GM19238 (cell line): ENCODE measurements at regions not wholly inside any gene's neighbourhood (a gene's known extent, or its start where the extent isn't known, plus 50 kb on each side); places are given as distances from the start of the nearest gene placed in this dataset.

Experiments used
- DNase-seq: peaks from one replicate; pipeline ENCODE4 v3.0.0; 2011; ENCODE audit warnings: low spot score; ENCODE audit not compliant: insufficient read length

DNA sequence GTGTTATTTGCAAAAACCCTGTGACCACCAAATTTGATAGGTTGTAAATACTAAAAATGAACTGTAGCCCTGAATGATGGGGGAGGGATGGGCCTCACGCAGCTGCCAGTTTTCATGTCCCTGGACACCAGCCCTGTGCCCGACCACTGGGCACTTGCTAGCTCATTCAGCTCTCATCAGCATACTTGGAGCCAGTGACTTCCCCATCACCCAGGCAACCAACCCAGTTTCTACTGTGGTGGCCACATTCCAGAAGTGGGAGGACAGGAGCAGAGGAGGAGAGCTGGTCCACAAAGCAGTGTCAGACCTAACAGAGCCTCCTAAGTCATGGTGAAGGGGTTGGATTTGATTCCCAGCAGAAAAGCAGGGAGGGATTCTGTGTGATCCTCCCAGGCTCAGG is 128.2 kb downstream of the CPEB2 start:
- no peak for DNase-seq

DNA sequence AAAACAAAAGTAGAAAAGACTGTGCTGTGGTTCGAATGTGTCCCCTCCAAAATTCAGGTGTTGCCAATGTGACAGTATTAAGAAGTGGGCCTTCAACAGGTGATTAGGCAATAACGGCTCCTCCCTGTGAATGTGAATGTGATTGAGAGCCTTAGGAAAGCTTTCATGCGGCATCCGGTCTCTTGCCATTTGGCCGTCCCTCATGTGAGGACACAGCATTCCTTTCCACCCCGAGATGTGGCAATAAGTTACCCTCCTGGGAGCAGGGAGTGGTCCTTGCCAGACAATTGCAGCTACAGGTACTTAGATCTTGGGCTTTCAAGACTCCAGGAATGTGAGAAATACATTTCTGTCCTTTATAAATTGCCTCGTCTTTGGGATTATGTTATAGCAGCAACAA is 129.3 kb downstream of the CPEB2 start:
- DNase-seq, result no peak

- no peak for DNase-seq
These were observed 130.5 kb downstream of the CPEB2 start for GRCh38 chr4:15132739-15133138.

GRCh38 chr4:15139599-15139998 is 137.3 kb downstream of the CPEB2 start:
- no peak for DNase-seq

GRCh38 chr4:15142201-15142600 is 139.9 kb downstream of the CPEB2 start:
- DNase-seq, result no peak

- no peak for DNase-seq
These were observed 141.3 kb downstream of the CPEB2 start for GRCh38 chr4:15143551-15143950.

DNA sequence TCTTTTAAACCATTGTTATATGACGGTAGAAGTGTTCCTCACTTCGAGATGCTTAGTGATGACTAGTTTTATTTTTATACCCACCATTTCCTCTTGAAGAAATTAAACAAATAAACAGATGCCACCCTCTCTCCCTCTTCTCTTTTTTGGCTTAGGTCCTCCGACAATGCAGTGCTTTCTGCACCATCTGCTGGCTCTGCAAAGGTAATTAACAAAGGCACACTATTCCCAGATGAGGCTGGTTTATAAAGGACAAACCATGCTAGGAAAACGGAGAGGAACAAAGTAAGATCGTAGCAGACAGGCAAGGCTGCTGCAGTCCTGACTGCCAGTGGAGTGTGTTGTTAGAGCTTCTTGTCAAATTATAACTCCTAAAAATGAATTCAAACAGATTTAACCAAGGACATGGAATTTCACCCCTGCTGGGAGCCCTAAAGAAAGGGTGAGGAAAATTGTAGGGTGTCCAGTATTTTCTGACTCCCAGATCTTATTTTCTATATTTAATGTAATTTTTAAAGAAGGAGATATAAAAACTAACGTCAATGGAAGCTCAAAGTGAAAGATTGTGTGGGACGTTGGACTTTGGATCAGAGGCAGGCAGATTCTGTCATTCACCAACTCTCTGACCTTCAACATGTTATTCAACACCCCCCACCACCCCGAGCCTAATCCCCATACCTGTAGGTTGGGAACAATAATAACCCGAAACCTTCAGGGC is 142.1 kb downstream of the CPEB2 start:
- DNase-seq, result no peak

DNA sequence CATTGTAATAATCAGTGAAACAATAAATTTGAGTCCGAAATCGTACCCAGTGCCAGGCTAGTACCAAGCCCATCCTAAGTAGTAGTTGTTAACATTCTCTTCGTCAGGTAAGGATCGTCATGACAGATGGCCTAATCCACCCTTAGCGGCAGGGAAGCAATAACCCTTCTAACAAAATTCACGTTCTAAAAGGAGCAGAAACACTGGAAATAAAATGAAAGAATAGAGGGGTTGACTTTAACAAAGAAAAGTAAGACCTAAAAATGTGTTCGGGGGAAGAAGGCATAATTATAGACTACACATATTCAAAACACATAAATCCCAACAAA is 142.7 kb downstream of the CPEB2 start:
- DNase-seq, result no peak

GRCh38 chr4:15145709-15146108 is 143.4 kb downstream of the CPEB2 start:
- no peak for DNase-seq

DNA sequence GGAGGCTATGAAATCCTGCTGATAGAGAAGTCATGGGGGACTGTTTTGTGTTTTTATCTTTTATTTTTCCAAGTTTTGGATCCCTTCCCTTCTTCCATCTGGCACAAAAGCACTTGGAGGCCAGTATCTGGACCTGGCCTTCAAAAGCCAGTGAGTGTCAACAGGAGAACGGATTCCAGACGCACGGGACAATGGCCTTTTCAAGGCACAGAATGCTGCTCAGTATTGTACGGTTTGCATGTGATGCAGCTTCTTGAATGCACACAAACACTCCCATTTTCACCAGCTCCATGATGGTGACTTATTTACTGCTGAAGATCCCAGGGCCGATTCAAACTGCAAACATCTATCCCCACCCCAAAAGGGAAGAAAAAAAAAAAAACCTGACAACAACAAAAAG is 145.4 kb downstream of the CPEB2 start:
- no peak for DNase-seq

- no peak for DNase-seq
These were observed 145.9 kb downstream of the CPEB2 start for GRCh38 chr4:15148199-15148598.

- no peak for DNase-seq
These were observed 146.4 kb downstream of the CPEB2 start for GRCh38 chr4:15148691-15149090.

- DNase-seq, result no peak
These were observed 147.1 kb downstream of the CPEB2 start for GRCh38 chr4:15149234-15149838.

- DNase-seq, result peak; percentile 23
These were observed 147.7 kb downstream of the CPEB2 start for GRCh38 chr4:15149839-15150592.

- no peak for DNase-seq
These were observed 148.3 kb downstream of the CPEB2 start for GRCh38 chr4:15150631-15151030.

GRCh38 chr4:15151033-15151432 is 148.8 kb downstream of the CPEB2 start:
- no peak for DNase-seq

DNA sequence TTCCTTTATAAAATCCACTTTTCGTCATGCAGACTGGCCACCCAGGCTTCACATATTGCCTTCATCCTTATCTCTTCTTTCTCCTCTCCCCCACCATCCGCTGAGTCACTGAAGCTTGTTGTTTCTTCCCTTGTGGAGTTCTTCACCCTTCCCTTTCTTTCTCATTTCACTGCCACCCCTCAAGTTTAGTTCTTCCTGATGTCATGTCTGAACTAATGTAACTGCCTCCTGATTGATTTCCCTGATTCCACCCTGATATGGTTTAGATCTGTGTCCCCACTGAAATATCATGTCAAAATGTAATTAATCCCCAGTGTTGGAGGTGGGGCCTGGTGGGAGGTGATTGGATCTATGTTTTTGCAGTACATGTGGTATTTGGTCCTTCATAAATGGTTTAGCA is 151.4 kb downstream of the CPEB2 start:
- no peak for DNase-seq

- no peak for DNase-seq
These were observed 156.3 kb downstream of the CPEB2 start for GRCh38 chr4:15158406-15159091.

- DNase-seq, result no peak
These were observed 157.3 kb downstream of the CPEB2 start for GRCh38 chr4:15159477-15160019.

DNA sequence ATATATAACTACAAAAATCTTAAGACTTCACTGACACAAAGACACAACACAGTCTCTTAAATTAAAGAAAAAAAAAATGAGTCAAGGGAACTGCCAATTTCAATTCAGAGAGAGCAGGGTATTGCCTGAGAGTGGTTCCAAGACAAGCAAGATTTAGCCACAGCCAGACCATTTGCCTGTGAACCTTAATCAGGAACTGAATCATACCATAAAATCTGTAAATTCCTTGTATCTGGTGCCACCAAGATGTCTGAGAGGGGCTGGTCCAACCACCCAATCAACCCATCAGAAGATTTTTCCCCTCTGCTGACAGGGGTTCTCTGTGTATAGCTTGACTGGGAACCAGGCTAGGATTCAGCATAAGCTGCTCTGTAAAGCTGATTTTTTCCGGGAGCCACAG is 159.2 kb downstream of the CPEB2 start:
- no peak for DNase-seq

GRCh38 chr4:15162046-15162445 is 159.8 kb downstream of the CPEB2 start:
- no peak for DNase-seq
